SK-N-SH (cell line): ENCODE measurements at regions not wholly inside any gene's neighbourhood (a gene's known extent, or its start where the extent isn't known, plus 50 kb on each side); places are given as distances from the start of the nearest gene placed in this dataset.
"Not testable (repeated sequence)": the region's sequence is repeated elsewhere in the genome, so short reads cannot be mapped to it uniquely, and the experiment has no call there.

Source experiments
- CTCF ChIA-PET: fragments of 300-600, 350-600 bp; formaldehyde crosslinking; extraction: SDS; loops from one replicate; lab custom pipeline; 2021; lab: Yijun Ruan, JAX
- POLR2A ChIA-PET: fragments of 350-600 bp; sonication (Branson Sonifier 250); formaldehyde crosslinking; extraction: SDS; loops from one replicate; lab custom pipeline; 2020; ENCODE audit warnings: antibody characterized with exemption, inconsistent platforms; lab: Yijun Ruan, JAX
- DNase-seq: peaks from one replicate; pipeline ENCODE4 v3.0.0; 2012
- H2AFZ ChIP-seq: fragments of 200-600 bp; sonication (generic); 2 replicates; pipeline ENCODE4 v1.8.1; 2016; ENCODE audit warnings: antibody characterized with exemption, mild to moderate bottlenecking, low read depth
- H3F3A ChIP-seq: fragments of 200-600 bp; sonication (generic); replicated peaks from 2 replicates; pipeline ENCODE3; 2016; ENCODE audit warnings: antibody characterized with exemption, mild to moderate bottlenecking; ENCODE audit not compliant: insufficient read depth
- H3K27ac ChIP-seq, 2 experiments: fragments of 200-500 bp in 1 of 2; fragments of 200-600 bp in 1 of 2; sonication (Bioruptor generic) in 1 of 2; sonication (generic), shearing (Covaris generic) in 1 of 2; 2 replicates each; pipeline versions ENCODE4 v1.5.1 to v1.6.1; 2014 to 2016; ENCODE audit warnings: low read depth in 2 of 2, inconsistent platforms in 1 of 2, low read length in 1 of 2, mild to moderate bottlenecking in 1 of 2, mixed read lengths in 1 of 2
- H3K27me3 ChIP-seq: fragments of 200-600 bp; sonication (generic), shearing (Covaris generic); 2 replicates; pipeline ENCODE4 v1.6.1; 2016; ENCODE audit warnings: mixed run types; ENCODE audit not compliant: insufficient read depth
- H3K36me3 ChIP-seq, 2 experiments: fragments of 200-500 bp in 1 of 2; fragments of 200-600 bp in 1 of 2; sonication (Bioruptor generic) in 1 of 2; sonication (generic) in 1 of 2; replicated peaks in 1 of 2; 2 replicates each; pipeline versions ENCODE3 to v1.5.1; 2014 to 2016; ENCODE audit warnings: low read length in 1 of 2, mild to moderate bottlenecking in 1 of 2; ENCODE audit not compliant: insufficient read depth in 2 of 2, control insufficient read depth in 1 of 2
- H3K4me1 ChIP-seq, 2 experiments: fragments of 200-500 bp in 1 of 2; fragments of 200-600 bp in 1 of 2; sonication (Bioruptor generic) in 1 of 2; sonication (generic), shearing (Covaris generic) in 1 of 2; 2 replicates each; pipeline versions ENCODE4 v1.5.1 to v1.6.1; 2014 to 2016; ENCODE audit warnings: low read depth in 1 of 2, low read length in 1 of 2, mixed run types in 1 of 2; ENCODE audit not compliant: insufficient read depth in 2 of 2, control insufficient read depth in 1 of 2
- H3K4me2 ChIP-seq: fragments of 200-600 bp; sonication (generic), shearing (Covaris generic); 2 replicates; pipeline ENCODE4 v1.6.1; 2017; ENCODE audit warnings: mixed run types
- H3K4me3 ChIP-seq, 2 experiments: fragments of 200-500 bp in 1 of 2; fragments of 200-600 bp in 1 of 2; sonication (Bioruptor generic) in 1 of 2; sonication (generic), shearing (Covaris generic) in 1 of 2; 2 replicates each; pipeline versions ENCODE4 v1.5.1 to v1.8.1; 2014 to 2016; ENCODE audit warnings: low read depth in 2 of 2, inconsistent platforms in 1 of 2, low read length in 1 of 2, mild to moderate bottlenecking in 1 of 2, mixed read lengths in 1 of 2, moderate library complexity in 1 of 2
- H3K79me2 ChIP-seq: fragments of 200-600 bp; sonication (generic); 2 replicates; pipeline ENCODE4 v1.8.1; 2017; ENCODE audit warnings: mild to moderate bottlenecking; ENCODE audit not compliant: insufficient read depth
- H3K9ac ChIP-seq: fragments of 200-600 bp; sonication (generic); 2 replicates; pipeline ENCODE4 v1.6.1; 2017; ENCODE audit warnings: mixed run types
- H3K9me2 ChIP-seq: fragments of 200-600 bp; sonication (generic); 2 replicates; pipeline ENCODE4 v1.6.1; 2017; ENCODE audit warnings: mixed run types
- H3K9me3 ChIP-seq: fragments of 200-600 bp; sonication (generic); 2 replicates; pipeline ENCODE4 v1.6.1; 2017; ENCODE audit warnings: mixed run types, mild to moderate bottlenecking, moderate library complexity
- H4K20me1 ChIP-seq: fragments of 200-600 bp; sonication (generic); 2 replicates; pipeline ENCODE4 v1.6.1; 2017; ENCODE audit warnings: mild to moderate bottlenecking, mixed run types; ENCODE audit not compliant: insufficient read depth
- EP300 ChIP-seq, 2 experiments: IDR thresholded peaks; 2 replicates each; pipeline versions ENCODE4 v1.4.0 to v1.6.1; 2012; ENCODE audit warnings: borderline replicate concordance in 1 of 2, low read depth in 1 of 2, low read length in 1 of 2
- FOXJ3 ChIP-seq: sonication (generic); formaldehyde crosslinking; IDR thresholded peaks from 2 replicates; pipeline ENCODE4 v1.5.1; 2020; ENCODE audit warnings: mild to moderate bottlenecking, missing genetic modification reagents
- GATA2 ChIP-seq: sonication (generic); formaldehyde crosslinking; IDR thresholded peaks from 2 replicates; pipeline ENCODE4 v1.5.0; 2020; ENCODE audit warnings: mild to moderate bottlenecking, missing genetic modification reagents
- MXI1 ChIP-seq: IDR thresholded peaks from 2 replicates; pipeline ENCODE4 v1.6.1; 2012; ENCODE audit warnings: mild to moderate bottlenecking, low read depth, low read length, improper control_type of control experiment
- NFIC ChIP-seq: IDR thresholded peaks from 2 replicates; pipeline ENCODE4 v1.4.0; 2012; ENCODE audit warnings: borderline replicate concordance
- RCOR1 ChIP-seq: fragments of 150-350 bp; IDR thresholded peaks from 2 replicates; pipeline ENCODE4 v1.6.1; 2017; ENCODE audit warnings: antibody characterized with exemption, low read length
- RXRA ChIP-seq: IDR thresholded peaks from 2 replicates; pipeline ENCODE4 v1.4.0; 2012; ENCODE audit warnings: low read depth, mild to moderate bottlenecking, borderline replicate concordance
- SIN3A ChIP-seq: IDR thresholded peaks from 2 replicates; pipeline ENCODE4 v1.6.1; 2012; ENCODE audit warnings: low read depth, mild to moderate bottlenecking, low read length, moderate library complexity, borderline replicate concordance
- TCF12 ChIP-seq: IDR thresholded peaks from 2 replicates; pipeline ENCODE4 v1.4.0; 2012
- TEAD4 ChIP-seq: IDR thresholded peaks from 2 replicates; pipeline ENCODE4 v1.4.0; 2012; ENCODE audit warnings: mild to moderate bottlenecking, borderline replicate concordance; ENCODE audit not compliant: insufficient read depth
- WGBS: methylation state at CpG from one replicate; pipeline ENCODE4 v1.1.6; 2017; ENCODE audit warnings: low lambda C conversion rate; 5-methylcytosine and 5-hydroxymethylcytosine counted together
- TF ChIP-seq, protein P1 (sequence below): IDR thresholded peaks from 2 replicates; pipeline ENCODE4 v1.4.0; 2012; ENCODE audit warnings: low read depth, borderline replicate concordance
- TF ChIP-seq, protein P2 (sequence below): fragments of 150-350 bp; IDR thresholded peaks from 2 replicates; pipeline ENCODE4 v1.6.1; 2017; ENCODE audit warnings: antibody characterized with exemption, low read length, low read depth, borderline replicate concordance

DNA sequence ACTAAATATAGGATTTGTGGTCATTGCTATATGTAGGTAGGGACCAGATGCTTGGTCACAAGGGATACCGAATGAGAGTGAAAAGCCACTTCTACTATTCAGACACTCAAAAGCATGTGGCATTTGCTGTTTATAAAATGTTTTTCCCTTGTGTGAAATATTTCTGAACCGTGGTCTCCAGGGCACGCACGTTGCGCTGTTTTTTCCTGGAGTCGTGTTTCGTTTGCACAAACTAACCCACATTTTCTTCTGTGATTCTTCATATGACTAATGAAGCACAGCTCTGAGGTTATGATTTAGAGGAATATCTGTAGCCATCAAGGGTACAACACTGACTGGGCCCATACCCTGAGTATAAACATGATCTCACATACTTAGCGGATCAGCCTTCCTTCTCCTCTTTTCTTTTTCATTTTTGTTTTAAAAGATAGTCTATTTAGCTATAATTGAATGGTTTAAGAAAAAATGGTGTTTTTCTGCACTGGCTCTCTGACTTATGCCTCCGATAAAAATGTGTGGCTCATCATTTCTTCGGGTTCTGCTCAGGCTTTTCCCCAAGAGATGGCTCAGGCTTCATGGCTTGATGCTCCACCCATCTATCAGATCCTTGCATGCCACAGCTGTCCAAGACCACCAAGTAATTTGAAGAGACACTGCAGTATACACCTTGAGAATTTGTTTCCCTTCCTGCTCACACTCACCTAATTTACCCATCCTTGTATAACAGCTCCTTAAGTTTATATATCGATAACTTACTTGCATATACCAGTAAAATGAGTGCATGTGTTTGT, 59.9 kb upstream of the HBS1L start:
- TF ChIP-seq RCOR1 = no peak
- no peak for TF ChIP-seq FOXJ3 (CRISPR knock-in tag)
- Histone ChIP-seq H3F3A (no peaks in the 10 kb centered on the region), H3K4me1 (no peaks in the 10 kb centered on the region), H3K27me3 (no peaks in the 10 kb centered on the region), H3K4me3 (no peak overlapping the region), H3K9ac (no peak overlapping the region), H3K9me3 (no peaks in the 10 kb centered on the region), H2AFZ (no peak overlapping the region), H3K9me2 (no peaks in the 10 kb centered on the region), H3K4me2 (no peak overlapping the region), H4K20me1 (no peaks in the 10 kb centered on the region), H3K27ac (no peak overlapping the region), H3K79me2 (no peaks in the 10 kb centered on the region), H3K36me3 (no peaks in the 10 kb centered on the region)
- ChIA-PET CTCF (interaction anchor here (0.9 to 1.2 kb wide), 2 partner anchors 9 to 11 kb away, joined by 4 read pairs; no protein-coding TSS in a partner anchor), POLR2A (no interaction called here)
- no peak for DNase-seq
- 79% methylated on average over 11 of the region's 11 CpGs for WGBS

DNA sequence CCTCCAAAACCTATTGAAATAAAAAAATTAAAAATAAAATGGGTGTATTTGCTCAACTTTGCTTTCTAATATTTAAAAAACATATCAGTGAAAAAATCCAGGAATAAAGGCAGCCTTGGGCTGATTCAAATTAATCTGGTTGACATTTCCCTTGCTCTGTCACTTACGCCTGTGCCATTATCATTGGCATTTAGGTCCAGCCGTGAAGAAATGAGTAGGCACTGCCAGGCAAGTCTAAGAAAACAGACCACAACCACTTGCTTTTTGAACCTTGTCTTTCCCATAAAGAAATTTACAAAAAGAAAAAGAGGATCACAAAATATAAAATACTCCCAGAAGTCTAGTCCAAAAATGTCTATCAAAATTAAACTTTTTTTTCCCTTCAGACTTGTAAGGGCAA, 59.2 kb upstream of the HBS1L start:
- ChIA-PET CTCF (no interaction called here), POLR2A (no interaction called here)
- H3K27me3 ChIP-seq = no peaks in the 10 kb centered on the region
- no peak overlapping the region for H3K27ac ChIP-seq
- DNase-seq = no peak
- H3K9ac ChIP-seq = no peak overlapping the region
- H3K79me2 ChIP-seq = no peaks in the 10 kb centered on the region
- no peak overlapping the region for H2AFZ ChIP-seq
- H3K4me2 ChIP-seq = no peak overlapping the region
- H3F3A ChIP-seq = no peaks in the 10 kb centered on the region
- H3K9me3 ChIP-seq = no peaks in the 10 kb centered on the region
- TF ChIP-seq RXRA (no peak), GATA2 (CRISPR knock-in tag) (no peak), SIN3A (no peak), MXI1 (no peak), NFIC (no peak), EP300 (IDR thresholded peaks at IDR 0.05; ENCODE audit: borderline replicate concordance in 1 of 2, low read depth in 1 of 2, low read length in 1 of 2) (no peak), TEAD4 (no peak), RCOR1 (no peak), TCF12 (no peak)
- TF ChIP-seq, protein P1, sequence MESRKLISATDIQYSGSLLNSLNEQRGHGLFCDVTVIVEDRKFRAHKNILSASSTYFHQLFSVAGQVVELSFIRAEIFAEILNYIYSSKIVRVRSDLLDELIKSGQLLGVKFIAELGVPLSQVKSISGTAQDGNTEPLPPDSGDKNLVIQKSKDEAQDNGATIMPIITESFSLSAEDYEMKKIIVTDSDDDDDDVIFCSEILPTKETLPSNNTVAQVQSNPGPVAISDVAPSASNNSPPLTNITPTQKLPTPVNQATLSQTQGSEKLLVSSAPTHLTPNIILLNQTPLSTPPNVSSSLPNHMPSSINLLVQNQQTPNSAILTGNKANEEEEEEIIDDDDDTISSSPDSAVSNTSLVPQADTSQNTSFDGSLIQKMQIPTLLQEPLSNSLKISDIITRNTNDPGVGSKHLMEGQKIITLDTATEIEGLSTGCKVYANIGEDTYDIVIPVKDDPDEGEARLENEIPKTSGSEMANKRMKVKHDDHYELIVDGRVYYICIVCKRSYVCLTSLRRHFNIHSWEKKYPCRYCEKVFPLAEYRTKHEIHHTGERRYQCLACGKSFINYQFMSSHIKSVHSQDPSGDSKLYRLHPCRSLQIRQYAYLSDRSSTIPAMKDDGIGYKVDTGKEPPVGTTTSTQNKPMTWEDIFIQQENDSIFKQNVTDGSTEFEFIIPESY = no peak
- TF ChIP-seq, protein P2, sequence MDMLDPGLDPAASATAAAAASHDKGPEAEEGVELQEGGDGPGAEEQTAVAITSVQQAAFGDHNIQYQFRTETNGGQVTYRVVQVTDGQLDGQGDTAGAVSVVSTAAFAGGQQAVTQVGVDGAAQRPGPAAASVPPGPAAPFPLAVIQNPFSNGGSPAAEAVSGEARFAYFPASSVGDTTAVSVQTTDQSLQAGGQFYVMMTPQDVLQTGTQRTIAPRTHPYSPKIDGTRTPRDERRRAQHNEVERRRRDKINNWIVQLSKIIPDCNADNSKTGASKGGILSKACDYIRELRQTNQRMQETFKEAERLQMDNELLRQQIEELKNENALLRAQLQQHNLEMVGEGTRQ = no peak
- H4K20me1 ChIP-seq = no peaks in the 10 kb centered on the region
- no peaks in the 10 kb centered on the region for H3K36me3 ChIP-seq
- no peak overlapping the region for H3K4me3 ChIP-seq
- no peaks in the 10 kb centered on the region for H3K4me1 ChIP-seq
- 89% methylated on average over 2 of the region's 2 CpGs for WGBS
- no peaks in the 10 kb centered on the region for H3K9me2 ChIP-seq

DNA sequence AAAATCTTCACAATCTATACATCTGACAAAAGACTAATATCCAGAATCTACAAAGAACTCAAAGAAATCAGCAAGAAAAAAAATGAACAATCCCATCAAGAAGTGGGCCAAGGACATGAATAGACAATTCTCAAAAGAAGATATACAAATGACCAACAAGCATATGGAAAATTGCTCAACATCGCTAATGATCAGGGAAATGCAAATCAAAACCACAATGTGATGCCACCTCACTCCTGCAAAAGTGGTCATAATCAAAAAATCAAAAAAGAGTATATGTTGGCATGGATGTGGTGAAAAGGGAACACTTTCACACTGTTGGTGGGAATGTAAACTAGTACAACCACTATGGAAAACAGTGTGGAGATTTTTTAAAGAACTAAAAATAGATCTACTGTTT, 58.3 kb upstream of the HBS1L start:
- H3K9me2 ChIP-seq, H3K4me2 ChIP-seq, H4K20me1 ChIP-seq, POLR2A ChIA-PET, H3F3A ChIP-seq, H3K9me3 ChIP-seq, H3K4me1 ChIP-seq, DNase-seq, CTCF ChIA-PET, H3K27me3 ChIP-seq, H3K36me3 ChIP-seq, H3K27ac ChIP-seq, H2AFZ ChIP-seq, H3K9ac ChIP-seq, H3K79me2 ChIP-seq, H3K4me3 ChIP-seq: not testable (repeated sequence)
- 47% methylated on average over 1 of the region's 1 CpG for WGBS

DNA sequence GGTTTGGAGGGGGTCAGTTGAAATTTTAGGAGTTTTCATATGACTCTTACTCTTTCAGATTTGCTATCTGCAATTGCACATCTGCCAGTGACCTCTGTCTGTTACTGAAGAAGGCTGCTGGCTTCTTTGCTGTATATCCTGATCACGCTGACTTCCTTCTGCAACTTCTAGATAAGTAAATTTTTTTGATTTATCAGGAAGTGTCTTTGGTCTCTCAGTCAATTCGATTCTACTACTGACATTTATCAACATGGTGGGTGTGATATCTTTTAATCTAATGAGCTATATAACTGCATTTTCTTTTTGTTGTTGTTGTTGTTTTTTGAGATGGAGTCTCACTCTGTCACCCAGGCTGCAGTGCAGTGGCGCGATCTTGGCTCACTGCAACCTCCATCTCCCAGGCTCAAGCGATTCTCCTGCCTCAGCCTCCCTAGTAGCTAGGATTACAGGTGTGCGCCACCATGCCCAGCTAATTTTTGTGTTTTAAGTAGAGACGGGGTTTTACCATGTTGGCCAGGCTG, 55.7 kb upstream of the HBS1L start:
- DNase-seq, POLR2A ChIA-PET, H3K27ac ChIP-seq, H3K4me1 ChIP-seq, H4K20me1 ChIP-seq, H3K79me2 ChIP-seq, H3K9ac ChIP-seq, H3F3A ChIP-seq, CTCF ChIA-PET, H3K9me3 ChIP-seq, H2AFZ ChIP-seq, H3K9me2 ChIP-seq, H3K27me3 ChIP-seq, H3K4me3 ChIP-seq, H3K36me3 ChIP-seq, H3K4me2 ChIP-seq: not testable (repeated sequence)
- 73% methylated on average over 7 of the region's 7 CpGs for WGBS
